Activated CD8-positive, alpha-beta memory T cell treated with anti-CD3 and anti-CD28 coated beads, Interleukin-2, amount 50 U/mL, for 24 hours (primary cell): ENCODE measurements at regions not wholly inside any gene's neighbourhood (a gene's known extent, or its start where the extent isn't known, plus 50 kb on each side); places are given as distances from the start of the nearest gene placed in this dataset.

ENCODE experiments used
- DNase-seq: peaks from one replicate; pipeline ENCODE4 v3.0.0-alpha.2; 2020; ENCODE audit errors: extremely low read depth

GRCh38 chr3:27861046-27862036 lies 139.2 kb upstream of the EOMES start:
- DNase-seq, result no peak

GRCh38 chr3:27865731-27866130 lies 143.6 kb upstream of the EOMES start:
- no peak for DNase-seq

- DNase-seq, result no peak
These were observed 147.0 kb upstream of the EOMES start for GRCh38 chr3:27869152-27869551.

DNA sequence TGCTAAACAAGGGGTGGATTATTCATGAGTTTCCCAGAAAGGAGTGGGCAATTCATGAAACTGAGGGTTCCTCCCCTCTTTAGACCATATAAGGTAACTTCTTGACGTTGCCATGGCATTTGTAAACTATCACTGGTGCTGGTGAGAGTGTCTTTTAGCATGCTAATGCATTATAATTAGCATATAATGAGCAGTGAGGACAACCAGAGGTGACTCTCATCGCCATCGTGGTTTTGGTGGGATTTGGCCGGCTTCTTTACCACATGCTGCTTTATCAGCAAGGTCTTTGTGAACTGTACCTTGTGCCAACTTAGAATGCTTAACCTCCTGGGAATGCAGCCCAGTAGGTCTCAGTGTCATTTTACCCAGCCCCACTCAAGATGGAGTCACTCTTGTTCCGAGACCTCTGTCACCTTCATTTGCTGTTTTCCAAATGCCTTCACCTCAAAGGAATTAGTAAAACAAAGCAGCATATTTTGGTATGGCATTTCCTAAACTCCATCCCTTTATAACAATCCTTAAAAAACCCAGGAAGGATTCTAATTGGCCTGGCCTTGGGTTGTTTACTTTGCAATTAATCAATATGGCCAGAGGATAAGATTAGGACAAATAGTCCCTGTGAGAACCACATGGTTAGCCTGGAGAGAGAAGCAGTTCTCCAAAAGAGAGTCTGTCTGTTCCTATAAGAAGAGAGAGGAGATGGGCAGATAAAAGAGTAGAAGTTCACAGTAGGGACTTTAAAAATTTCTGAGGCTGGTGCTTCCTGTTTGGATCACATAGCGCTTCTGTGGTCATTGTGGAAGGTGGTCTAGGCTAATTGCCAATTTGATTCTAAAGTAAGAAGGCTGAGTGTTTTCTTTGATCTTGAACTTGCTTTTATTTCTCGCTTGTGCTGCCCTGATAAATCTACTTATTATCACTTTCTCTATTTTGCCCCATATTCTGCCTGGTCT lies 155.2 kb upstream of the EOMES start:
- no peak for DNase-seq

DNA sequence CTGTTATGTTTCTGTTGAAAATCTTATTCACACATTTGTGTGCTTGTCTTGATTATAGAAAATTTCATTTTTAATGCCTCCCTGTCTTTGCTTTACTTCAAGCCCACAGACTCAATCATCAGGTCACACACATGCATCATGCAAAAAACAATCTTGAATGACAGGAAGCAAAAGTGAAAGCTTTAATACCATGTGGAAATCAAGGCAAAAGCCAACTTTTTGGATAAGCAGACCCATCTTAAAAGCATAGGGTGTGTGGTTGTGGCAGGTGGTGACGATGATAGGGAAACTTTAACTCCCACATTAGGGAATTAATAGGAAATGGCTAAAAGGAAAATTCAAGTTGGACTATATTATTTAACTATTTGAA lies 155.9 kb upstream of the EOMES start:
- DNase-seq, result no peak

GRCh38 chr3:27880969-27881892 lies 159.1 kb upstream of the EOMES start:
- no peak for DNase-seq

- no peak for DNase-seq
These were observed 161.1 kb upstream of the EOMES start for GRCh38 chr3:27883266-27883665.

DNA sequence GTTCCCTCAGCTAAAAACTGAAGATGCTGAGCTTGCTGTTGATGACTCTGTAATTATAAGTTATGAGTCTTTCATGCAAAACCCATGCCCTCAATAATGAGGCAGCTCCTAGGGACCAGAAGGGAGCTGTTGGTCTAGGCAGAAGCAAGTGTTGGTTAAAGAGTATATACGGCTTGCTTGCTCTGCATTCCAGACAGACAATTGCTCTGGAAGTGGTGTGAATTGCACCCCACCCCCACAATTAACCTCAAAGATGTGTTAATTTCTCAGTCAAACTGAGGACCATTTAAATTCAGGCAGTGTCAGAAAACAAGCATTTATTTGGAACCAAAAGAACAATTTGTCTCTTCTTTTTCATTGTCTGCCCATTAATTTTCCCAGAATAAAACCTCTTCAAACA lies 163.5 kb upstream of the EOMES start:
- DNase-seq, result no peak

- no peak for DNase-seq
These were observed 166.4 kb upstream of the EOMES start for GRCh38 chr3:27888562-27888961.

- DNase-seq, result no peak
These were observed 167.6 kb upstream of the EOMES start for GRCh38 chr3:27889745-27890144.

DNA sequence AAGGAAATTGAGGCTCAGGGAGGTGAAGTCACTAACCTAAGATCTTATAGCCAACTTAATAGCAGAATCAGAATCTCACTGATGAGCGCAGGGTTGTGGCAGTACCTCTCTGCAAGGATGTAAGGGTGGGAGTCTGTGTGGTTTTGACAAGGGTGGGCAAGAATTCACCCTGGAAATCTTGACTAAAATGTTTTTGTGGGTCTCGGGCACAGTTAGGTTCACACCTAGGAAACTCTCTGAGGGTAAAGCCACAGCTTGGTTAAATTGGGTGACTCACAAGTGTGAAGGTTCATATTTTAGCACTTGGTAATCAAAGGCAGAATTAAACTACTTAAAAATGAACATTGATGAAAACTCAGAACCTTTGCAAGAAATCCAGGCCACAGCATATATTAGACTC lies 178.2 kb upstream of the EOMES start:
- DNase-seq, result no peak

- DNase-seq, result no peak
These were observed 181.3 kb upstream of the EOMES start for GRCh38 chr3:27903446-27903845.

- no peak for DNase-seq
These were observed 183.5 kb upstream of the EOMES start for GRCh38 chr3:27905625-27906024.

GRCh38 chr3:27907148-27907547 lies 185.0 kb upstream of the EOMES start:
- DNase-seq, result no peak

- no peak for DNase-seq
These were observed 185.8 kb upstream of the EOMES start for GRCh38 chr3:27907929-27908328.

GRCh38 chr3:27910456-27910855 lies 188.3 kb upstream of the EOMES start:
- no peak for DNase-seq

DNA sequence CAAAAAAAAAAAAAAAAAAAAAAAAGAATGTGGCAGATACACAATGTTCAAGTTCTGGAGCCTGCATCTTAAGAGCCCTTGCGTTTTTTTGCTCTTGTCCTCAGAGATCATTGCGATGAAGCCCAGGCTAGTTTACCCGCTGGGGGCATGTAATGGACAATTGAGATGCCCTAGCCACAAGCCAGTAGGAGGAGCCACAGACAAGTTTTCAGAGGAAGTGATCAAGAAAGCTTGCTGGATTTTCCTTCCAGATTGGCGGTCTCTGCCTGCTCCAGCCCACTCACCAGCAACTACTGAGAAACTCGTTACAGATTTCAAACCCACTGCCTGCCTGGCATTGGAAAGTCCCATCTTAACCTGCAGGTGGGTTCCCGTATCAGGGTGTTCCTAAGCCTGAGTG lies 192.1 kb upstream of the EOMES start:
- DNase-seq, result no peak

- DNase-seq, result no peak
These were observed 201.4 kb upstream of the EOMES start for GRCh38 chr3:27923349-27924068.

DNA sequence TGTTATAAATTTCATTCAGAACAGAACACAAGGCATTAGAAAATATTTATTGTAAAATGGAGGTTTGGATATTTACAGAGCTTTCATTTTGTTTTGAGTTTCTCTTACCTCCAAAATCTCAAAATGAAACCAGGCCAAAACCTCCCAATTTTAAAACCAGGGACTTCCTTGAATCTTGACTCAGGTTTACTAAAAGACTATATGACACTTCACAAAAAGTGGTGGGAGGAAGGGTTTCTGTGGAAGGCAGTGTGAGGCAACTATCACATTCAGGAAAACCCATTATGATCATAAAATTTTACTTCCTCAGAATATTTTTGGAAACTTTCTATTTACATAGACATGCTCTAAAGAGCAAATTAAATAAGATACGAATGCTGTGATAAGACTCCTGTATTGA lies 205.8 kb upstream of the EOMES start:
- no peak for DNase-seq

GRCh38 chr3:27930052-27930602 lies 208.0 kb upstream of the EOMES start:
- DNase-seq, result no peak

- no peak for DNase-seq
These were observed 213.4 kb upstream of the EOMES start for GRCh38 chr3:27935492-27935891.
